K562 (cell line): ENCODE measurements at regions not wholly inside any gene's neighbourhood (a gene's known extent, or its start where the extent isn't known, plus 50 kb on each side); places are given as distances from the start of the nearest gene placed in this dataset.

ENCODE experiments used
- ATAC-seq: fragments of 200-7000 bp; cut with Tn5 transposase; 3 replicates; pipeline ENCODE4 v1.9.1; 2020; ENCODE audit warnings: moderate library complexity
- BruUV-seq: library from RNA; stranded (reverse); fragments of 400-500 nt; replicated peaks from 2 replicates; lab custom pipeline; 2021; lab: Mats Ljungman, UMichigan
- CTCF ChIA-PET: fragments of 300-600 bp; formaldehyde crosslinking; extraction: SDS; loops from one replicate; lab custom pipeline; 2021; ENCODE audit warnings: low intra/inter-chr PET ratio; lab: Yijun Ruan, JAX
- POLR2A ChIA-PET: fragments of 300-600, 350-650 bp; sonication (Branson Sonifier 250); formaldehyde crosslinking; extraction: SDS; loops from one replicate; lab custom pipeline; 2021; ENCODE audit warnings: antibody characterized with exemption, inconsistent platforms; lab: Yijun Ruan, JAX
- DNase-seq, 4 experiments: peaks; one replicate each; pipeline versions ENCODE4 v3.0.0 to v3.0.0-alpha.2; 2011 to 2018; ENCODE audit warnings: low spot score in 3 of 4, mixed read lengths in 3 of 4; ENCODE audit errors: extremely low read depth in 1 of 4
- FAIRE-seq: peaks from 2 replicates; lab custom pipeline; 2011; peaks lifted over from hg19 to GRCh38; lab: Jason Lieb, UNC
- H2AFZ ChIP-seq: 2 replicates; pipeline ENCODE4 v1.6.0; 2011; ENCODE audit warnings: low read depth, low read length, control low read depth, inconsistent platforms
- H3K27ac ChIP-seq: fragments of 200-600 bp; 3 replicates; pipeline ENCODE4 v1.8.0; 2011; ENCODE audit warnings: low read depth, mild to moderate bottlenecking, control low read depth, inconsistent platforms, low read length, moderate library complexity, mixed read lengths; ENCODE audit errors: extremely low read depth
- H3K27me3 ChIP-seq, 2 experiments: fragments of 300-600 bp in 1 of 2; 2 replicates in 1 of 2; 3 replicates in 1 of 2; pipeline versions ENCODE4 v1.6.0 to v1.8.0; 2011; ENCODE audit warnings: inconsistent platforms in 2 of 2, low read length in 2 of 2, mild to moderate bottlenecking in 1 of 2, mixed read lengths in 1 of 2, moderate library complexity in 1 of 2; ENCODE audit not compliant: control insufficient read depth in 2 of 2, insufficient read depth in 2 of 2
- H3K36me3 ChIP-seq: fragments of 300-600 bp; 3 replicates; pipeline ENCODE4 v1.8.0; 2011; ENCODE audit warnings: mild to moderate bottlenecking, low read length, inconsistent platforms; ENCODE audit not compliant: control insufficient read depth, insufficient read depth
- H3K4me1 ChIP-seq, 2 experiments: fragments of 200-600 bp in 1 of 2; replicated peaks in 1 of 2; 2 replicates in 1 of 2; 3 replicates in 1 of 2; pipeline versions ENCODE4 v1.5.1 to v1.8.0; 2011; ENCODE audit warnings: inconsistent platforms in 2 of 2, low read length in 2 of 2, mild to moderate bottlenecking in 1 of 2, mixed read lengths in 1 of 2, moderate library complexity in 1 of 2; ENCODE audit not compliant: control insufficient read depth in 2 of 2, insufficient read depth in 2 of 2
- H3K4me2 ChIP-seq: 2 replicates; pipeline ENCODE4 v1.6.1; 2011; ENCODE audit warnings: low read length, control low read depth, inconsistent platforms, mixed read lengths; ENCODE audit not compliant: insufficient read depth
- H3K4me3 ChIP-seq: fragments of 200-600 bp; sonication (generic), shearing (Covaris generic); 2 replicates; pipeline ENCODE4 v1.5.1; 2016; ENCODE audit warnings: control low read depth, inconsistent platforms
- H3K79me2 ChIP-seq: fragments of 200-600 bp; 3 replicates; pipeline ENCODE4 v1.8.0; 2011; ENCODE audit warnings: low read length, inconsistent platforms; ENCODE audit not compliant: control insufficient read depth, insufficient read depth
- H3K9ac ChIP-seq, 2 experiments: 2 replicates each; pipeline versions ENCODE4 v1.6.0 to v1.6.1; 2011; ENCODE audit warnings: low read depth in 2 of 2, low read length in 2 of 2, control low read depth in 1 of 2, inconsistent platforms in 1 of 2, mild to moderate bottlenecking in 1 of 2, mixed read lengths in 1 of 2; ENCODE audit not compliant: insufficient read depth in 1 of 2
- H3K9me1 ChIP-seq: one replicate; pipeline ENCODE4 v1.6.0; 2011; ENCODE audit warnings: inconsistent platforms, mild to moderate bottlenecking, low read length, moderate library complexity; ENCODE audit not compliant: control insufficient read depth, insufficient read depth
- H3K9me3 ChIP-seq: replicated peaks from 2 replicates; pipeline ENCODE4 v1.5.1; 2011; ENCODE audit warnings: low read depth, low read length, inconsistent platforms; ENCODE audit not compliant: control insufficient read depth, insufficient read depth
- H4K20me1 ChIP-seq: replicated peaks from 2 replicates; pipeline ENCODE4 v1.6.1; 2011; ENCODE audit warnings: low read length, inconsistent platforms, mixed read lengths; ENCODE audit not compliant: control insufficient read depth, insufficient read depth
- ELF4 ChIP-seq: fragments of 450-650 bp; formaldehyde crosslinking; IDR thresholded peaks from 2 replicates; pipeline ENCODE4 v1.4.0; 2022; ENCODE audit warnings: missing genetic modification characterization
- HEY1 ChIP-seq: fragments of 250-450 bp; sonication (Bioruptor Pico); IDR thresholded peaks from 2 replicates; pipeline ENCODE4 v1.5.0; 2020; ENCODE audit warnings: mild to moderate bottlenecking, moderate library complexity, borderline replicate concordance
- SIX5 ChIP-seq, 2 experiments: IDR thresholded peaks; 2 replicates each; pipeline ENCODE4 v1.6.1; 2011; ENCODE audit warnings: low read length in 2 of 2, borderline replicate concordance in 1 of 2, low read depth in 1 of 2, mild to moderate bottlenecking in 1 of 2, moderate library complexity in 1 of 2; ENCODE audit not compliant: insufficient read depth in 1 of 2
- SMARCA4 ChIP-seq: fragments of 450-650 bp; IDR thresholded peaks from 2 replicates; pipeline ENCODE4 v1.6.1; 2016
- SOX6 ChIP-seq: fragments of 450-650 bp; IDR thresholded peaks from 2 replicates; pipeline ENCODE4 v1.6.1; 2014; ENCODE audit warnings: mild to moderate bottlenecking
- XRCC4 ChIP-seq: IDR thresholded peaks from one replicate; pipeline ENCODE4 v1.6.1; 2011; ENCODE audit not compliant: insufficient read depth, insufficient read length; ENCODE audit errors: extremely low read depth
- ZNF764 ChIP-seq: fragments of 250-450 bp; sonication (Bioruptor Pico); IDR thresholded peaks from 2 replicates; pipeline ENCODE4 v1.4.0; 2020; ENCODE audit warnings: low read depth, mild to moderate bottlenecking, moderate library complexity
- WGBS: fragments of 100-300 bp; shearing (Covaris generic); methylation state at CpG from one replicate; pipeline ENCODE4 v1.1.6; 2016; ENCODE audit warnings: low coverage, mixed read lengths; ENCODE audit not compliant: insufficient coverage; ENCODE audit errors: missing lambda C conversion rate; 5-methylcytosine and 5-hydroxymethylcytosine counted together
- in situ Hi-C: fragments of 300-500 bp; cut with MboI; formaldehyde crosslinking; loops from 4 replicates; pipeline ENCODE4 v1.15.0; 2018; ENCODE audit warnings: inconsistent platforms, mixed read lengths
- intact Hi-C: fragments of 100-400 bp; cut with micrococcal nuclease; formaldehyde crosslinking; loops from 2 replicates; pipeline ENCODE4 v1.14.2; 2022
- TF ChIP-seq, protein P1 (sequence below): fragments of 450-650 bp; formaldehyde crosslinking; IDR thresholded peaks from 2 replicates; pipeline ENCODE4 v1.4.0; 2022; ENCODE audit warnings: missing genetic modification characterization
- TF ChIP-seq, protein P2 (sequence below): fragments of 450-650 bp; IDR thresholded peaks from 2 replicates; pipeline ENCODE4 v1.6.1; 2017; ENCODE audit warnings: antibody characterized with exemption
- TF ChIP-seq, protein P3 (sequence below), 2 experiments: IDR thresholded peaks in 1 of 2; conservative IDR thresholded peaks in 1 of 2; 2 replicates each; pipeline ENCODE4 v1.6.1; 2016; ENCODE audit warnings: low read depth in 2 of 2, mild to moderate bottlenecking in 1 of 2, missing compliant biosample characterization in 1 of 2, missing genetic modification characterization in 1 of 2, moderate library complexity in 1 of 2
- TF ChIP-seq, protein P4 (sequence below): fragments of 450-650 bp; formaldehyde crosslinking; IDR thresholded peaks from 2 replicates; pipeline ENCODE4 v1.4.0; 2020; ENCODE audit warnings: mild to moderate bottlenecking, moderate library complexity
- TF ChIP-seq, protein P5 (sequence below): fragments of 250-450 bp; sonication (Bioruptor Pico); IDR thresholded peaks from 2 replicates; pipeline ENCODE4 v1.6.1; 2021; ENCODE audit warnings: mild to moderate bottlenecking

DNA sequence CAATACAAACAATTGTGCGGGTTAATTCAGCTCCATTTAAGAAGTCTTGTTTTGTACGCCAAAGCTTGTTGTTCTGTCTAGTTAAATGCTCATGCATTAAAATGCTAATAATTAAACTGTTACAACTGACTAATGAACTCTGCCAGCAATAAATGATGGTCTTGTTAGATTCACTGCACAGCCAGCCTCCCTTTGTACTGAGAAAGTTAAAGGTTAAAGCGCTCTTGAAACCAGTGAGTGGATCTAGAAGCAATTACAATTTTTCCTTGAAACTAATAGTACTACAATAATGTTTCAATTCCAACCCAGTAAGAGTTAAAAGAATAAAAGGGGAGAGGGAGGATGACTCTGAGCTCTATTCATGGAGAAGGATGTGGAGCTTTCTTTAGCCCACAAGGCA is 233.0 kb downstream of the EMX2 start:
- 2% methylated on average over 3 of the region's 3 CpGs for WGBS
- ChIA-PET POLR2A (no interaction called here), CTCF (no interaction called here)
- no peak for DNase-seq
- Histone ChIP-seq H3K27ac (no peak overlapping the region), H4K20me1 (no peaks in the 10 kb centered on the region), H3K27me3 (no peaks in the 10 kb centered on the region; a peak in 2 of 5 replicates), H3K9ac (no peak overlapping the region), H2AFZ (no peak overlapping the region), H3K79me2 (no peaks in the 10 kb centered on the region), H3K9me1 (no peaks in the 10 kb centered on the region), H3K4me1 (no peaks in the 10 kb centered on the region), H3K9me3 (no peaks in the 10 kb centered on the region), H3K36me3 (no peaks in the 10 kb centered on the region), H3K4me3 (no peak overlapping the region), H3K4me2 (no peak overlapping the region)
- ATAC-seq = no peak
- in situ Hi-C loops (no loop called here), intact Hi-C loops (no loop called here)
- no peak for TF ChIP-seq SIX5 (IDR thresholded peaks at IDR 0.05; ENCODE audit: borderline replicate concordance in 1 of 2, insufficient read depth in 1 of 2, low read depth in 1 of 2, low read length in 2 of 2)
- TF ChIP-seq, protein P1, sequence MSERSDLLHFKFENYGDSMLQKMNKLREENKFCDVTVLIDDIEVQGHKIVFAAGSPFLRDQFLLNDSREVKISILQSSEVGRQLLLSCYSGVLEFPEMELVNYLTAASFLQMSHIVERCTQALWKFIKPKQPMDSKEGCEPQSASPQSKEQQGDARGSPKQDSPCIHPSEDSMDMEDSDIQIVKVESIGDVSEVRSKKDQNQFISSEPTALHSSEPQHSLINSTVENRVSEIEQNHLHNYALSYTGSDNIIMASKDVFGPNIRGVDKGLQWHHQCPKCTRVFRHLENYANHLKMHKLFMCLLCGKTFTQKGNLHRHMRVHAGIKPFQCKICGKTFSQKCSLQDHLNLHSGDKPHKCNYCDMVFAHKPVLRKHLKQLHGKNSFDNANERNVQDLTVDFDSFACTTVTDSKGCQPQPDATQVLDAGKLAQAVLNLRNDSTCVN = no peak
- TF ChIP-seq SMARCA4 = no peak
- TF ChIP-seq, protein P2, sequence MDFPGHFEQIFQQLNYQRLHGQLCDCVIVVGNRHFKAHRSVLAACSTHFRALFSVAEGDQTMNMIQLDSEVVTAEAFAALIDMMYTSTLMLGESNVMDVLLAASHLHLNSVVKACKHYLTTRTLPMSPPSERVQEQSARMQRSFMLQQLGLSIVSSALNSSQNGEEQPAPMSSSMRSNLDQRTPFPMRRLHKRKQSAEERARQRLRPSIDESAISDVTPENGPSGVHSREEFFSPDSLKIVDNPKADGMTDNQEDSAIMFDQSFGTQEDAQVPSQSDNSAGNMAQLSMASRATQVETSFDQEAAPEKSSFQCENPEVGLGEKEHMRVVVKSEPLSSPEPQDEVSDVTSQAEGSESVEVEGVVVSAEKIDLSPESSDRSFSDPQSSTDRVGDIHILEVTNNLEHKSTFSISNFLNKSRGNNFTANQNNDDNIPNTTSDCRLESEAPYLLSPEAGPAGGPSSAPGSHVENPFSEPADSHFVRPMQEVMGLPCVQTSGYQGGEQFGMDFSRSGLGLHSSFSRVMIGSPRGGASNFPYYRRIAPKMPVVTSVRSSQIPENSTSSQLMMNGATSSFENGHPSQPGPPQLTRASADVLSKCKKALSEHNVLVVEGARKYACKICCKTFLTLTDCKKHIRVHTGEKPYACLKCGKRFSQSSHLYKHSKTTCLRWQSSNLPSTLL = no peak
- TF ChIP-seq, protein P3, sequence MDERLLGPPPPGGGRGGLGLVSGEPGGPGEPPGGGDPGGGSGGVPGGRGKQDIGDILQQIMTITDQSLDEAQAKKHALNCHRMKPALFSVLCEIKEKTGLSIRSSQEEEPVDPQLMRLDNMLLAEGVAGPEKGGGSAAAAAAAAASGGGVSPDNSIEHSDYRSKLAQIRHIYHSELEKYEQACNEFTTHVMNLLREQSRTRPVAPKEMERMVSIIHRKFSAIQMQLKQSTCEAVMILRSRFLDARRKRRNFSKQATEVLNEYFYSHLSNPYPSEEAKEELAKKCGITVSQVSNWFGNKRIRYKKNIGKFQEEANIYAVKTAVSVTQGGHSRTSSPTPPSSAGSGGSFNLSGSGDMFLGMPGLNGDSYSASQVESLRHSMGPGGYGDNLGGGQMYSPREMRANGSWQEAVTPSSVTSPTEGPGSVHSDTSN (CRISPR knock-in tag; IDR thresholded peaks at IDR 0.05; ENCODE audit: low read depth) = no peak
- TF ChIP-seq, protein P3 (tag; conservative IDR thresholded peaks at IDR 0.05; ENCODE audit: low read depth) = no peak
- TF ChIP-seq HEY1 (CRISPR knock-in tag) = no peak
- TF ChIP-seq, protein P4, sequence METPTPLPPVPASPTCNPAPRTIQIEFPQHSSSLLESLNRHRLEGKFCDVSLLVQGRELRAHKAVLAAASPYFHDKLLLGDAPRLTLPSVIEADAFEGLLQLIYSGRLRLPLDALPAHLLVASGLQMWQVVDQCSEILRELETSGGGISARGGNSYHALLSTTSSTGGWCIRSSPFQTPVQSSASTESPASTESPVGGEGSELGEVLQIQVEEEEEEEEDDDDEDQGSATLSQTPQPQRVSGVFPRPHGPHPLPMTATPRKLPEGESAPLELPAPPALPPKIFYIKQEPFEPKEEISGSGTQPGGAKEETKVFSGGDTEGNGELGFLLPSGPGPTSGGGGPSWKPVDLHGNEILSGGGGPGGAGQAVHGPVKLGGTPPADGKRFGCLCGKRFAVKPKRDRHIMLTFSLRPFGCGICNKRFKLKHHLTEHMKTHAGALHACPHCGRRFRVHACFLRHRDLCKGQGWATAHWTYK = no peak
- no peak for TF ChIP-seq ELF4
- TF ChIP-seq ZNF764 = no peak
- TF ChIP-seq XRCC4 = no peak
- TF ChIP-seq, protein P5, sequence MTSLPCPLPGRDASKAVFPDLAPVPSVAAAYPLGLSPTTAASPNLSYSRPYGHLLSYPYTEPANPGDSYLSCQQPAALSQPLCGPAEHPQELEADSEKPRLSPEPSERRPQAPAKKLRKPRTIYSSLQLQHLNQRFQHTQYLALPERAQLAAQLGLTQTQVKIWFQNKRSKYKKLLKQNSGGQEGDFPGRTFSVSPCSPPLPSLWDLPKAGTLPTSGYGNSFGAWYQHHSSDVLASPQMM (CRISPR knock-in tag) = no peak
- no peak for TF ChIP-seq SOX6
- no peak for FAIRE-seq
- BruUV-seq = no TSS peak
